Right lobe of liver (tissue), 6 donors: ENCODE measurements at regions not wholly inside any gene's neighbourhood (a gene's known extent, or its start where the extent isn't known, plus 50 kb on each side); places are given as distances from the start of the nearest gene placed in this dataset.

Source experiments
- ATAC-seq, 4 donors: fragments of 200-7000 bp; cut with Tn5 transposase; one replicate each; pipeline ENCODE4 v1.9.1; 2020; ENCODE audit warnings: mild to moderate bottlenecking in 4 of 4, moderate library complexity in 4 of 4
- DNase-seq, 3 donors: peaks; one replicate each; pipeline ENCODE4 v3.0.0-alpha.2; 2020
- H3K27ac ChIP-seq, 3 donors: fragments of 200-600 bp; one replicate each; pipeline ENCODE4 v1.8.0; 2022
- H3K27me3 ChIP-seq, 2 donors: fragments of 200-600 bp; one replicate each; pipeline ENCODE4 v1.8.0; 2022
- H3K36me3 ChIP-seq, 4 donors: fragments of 200-600 bp; sonication (generic) in 1 of 4; one replicate each; pipeline versions ENCODE4 v1.5.1 to v1.8.0; 2017 to 2022; ENCODE audit warnings: control low read depth in 1 of 4
- H3K4me1 ChIP-seq, 4 donors: fragments of 200-600 bp; sonication (generic) in 1 of 4; one replicate each; pipeline versions ENCODE4 v1.5.1 to v1.8.0; 2017 to 2022; ENCODE audit warnings: control low read depth in 1 of 4
- H3K4me3 ChIP-seq, 3 donors: fragments of 200-600 bp; one replicate each; pipeline ENCODE4 v1.8.0; 2022
- H3K9me3 ChIP-seq, 4 donors: fragments of 200-600 bp; sonication (generic) in 1 of 4; one replicate each; pipeline versions ENCODE4 v1.5.1 to v1.8.0; 2017 to 2022; ENCODE audit warnings: control low read depth in 1 of 4
- CTCF ChIP-seq, 4 donors: fragments of 200-600 bp in 3 of 4; fragments of 450-650 bp in 1 of 4; IDR thresholded peaks; one replicate each; pipeline versions ENCODE4 v1.5.1 to v1.8.0; 2016 to 2022; ENCODE audit warnings: antibody characterized with exemption in 4 of 4, mild to moderate bottlenecking in 2 of 4
- POLR2A ChIP-seq: fragments of 450-650 bp; IDR thresholded peaks from one replicate; pipeline ENCODE4 v1.6.1; 2017; ENCODE audit warnings: antibody characterized with exemption, mild to moderate bottlenecking
- WGBS: methylation state at CpG from one replicate; pipeline ENCODE4 v1.1.6; 2018; ENCODE audit warnings: low coverage, low lambda C conversion rate; ENCODE audit not compliant: insufficient coverage; ENCODE audit errors: missing lambda C conversion rate; 5-methylcytosine and 5-hydroxymethylcytosine counted together
- intact Hi-C, 2 donors: fragments of 100-400 bp; cut with DNase I; formaldehyde crosslinking; loops; one replicate each; pipeline versions ENCODE4 v1.11.2 to v1.14.1; 2022
- donor health status: DM: no; HTN: yes; CAD: no.
- donor health status: DM: no; HTN: no; CAD: no.
- donor health status: DM: no; HTN: no; CAD: no.
- donor health status: DM: no; HTN: yes; CAD: no.
- donor health status: DM: no; HTN: yes; CAD: no.

GRCh38 chr2:221129657-221130056 lies 442.4 kb downstream of the EPHA4 start:
- no peaks in the 10 kb centered on the region for H3K36me3 ChIP-seq
- no peak overlapping the region for H3K27ac ChIP-seq
- no peaks in the 10 kb centered on the region for H3K27me3 ChIP-seq
- H3K9me3 ChIP-seq = no peaks in the 10 kb centered on the region
- WGBS = 13% methylated on average over 1 of the region's 1 CpG
- ATAC-seq (no peak), DNase-seq (no peak)
- intact Hi-C loops = no loop called here
- H3K4me1 ChIP-seq = no peaks in the 10 kb centered on the region
- TF ChIP-seq CTCF (IDR thresholded peaks at IDR 0.05) = no peak
- TF ChIP-seq POLR2A = no peak
- no peak overlapping the region for H3K4me3 ChIP-seq

- Histone ChIP-seq H3K36me3 (no peaks in the 10 kb centered on the region), H3K27ac (no peak overlapping the region), H3K27me3 (no peaks in the 10 kb centered on the region), H3K4me3 (no peak overlapping the region), H3K4me1 (no peaks in the 10 kb centered on the region), H3K9me3 (no peaks in the 10 kb centered on the region)
- no peak for ATAC-seq
- TF ChIP-seq POLR2A = no peak
- intact Hi-C loops = no loop called here
- WGBS = 13% methylated on average over 1 of the region's 1 CpG
- no peak for DNase-seq
Observed at GRCh38 chr2:221130431-221130830, 441.7 kb downstream of the EPHA4 start.

- TF ChIP-seq POLR2A = no peak
- no peak for TF ChIP-seq CTCF (IDR thresholded peaks at IDR 0.05)
- Histone ChIP-seq H3K27me3 (no peaks in the 10 kb centered on the region), H3K27ac (no peak overlapping the region), H3K36me3 (no peaks in the 10 kb centered on the region), H3K4me3 (no peak overlapping the region), H3K4me1 (no peaks in the 10 kb centered on the region), H3K9me3 (no peaks in the 10 kb centered on the region)
- WGBS = 33% methylated on average over 2 of the region's 2 CpGs
- ATAC-seq (no peak), DNase-seq (no peak)
- intact Hi-C loops = no loop called here
Observed at GRCh38 chr2:221133941-221134340, 438.2 kb downstream of the EPHA4 start.

GRCh38 chr2:221134718-221135117 lies 437.4 kb downstream of the EPHA4 start:
- intact Hi-C loops = no loop called here
- H3K4me3 ChIP-seq = no peak overlapping the region
- ATAC-seq (no peak), DNase-seq (no peak)
- 74% methylated on average over 3 of the region's 3 CpGs for WGBS
- no peaks in the 10 kb centered on the region for H3K4me1 ChIP-seq
- no peaks in the 10 kb centered on the region for H3K36me3 ChIP-seq
- H3K27ac ChIP-seq = no peak overlapping the region
- TF ChIP-seq POLR2A = no peak
- TF ChIP-seq CTCF (IDR thresholded peaks at IDR 0.05) = no peak
- no peaks in the 10 kb centered on the region for H3K27me3 ChIP-seq
- no peaks in the 10 kb centered on the region for H3K9me3 ChIP-seq

- Histone ChIP-seq H3K4me1 (no peaks in the 10 kb centered on the region), H3K4me3 (no peak overlapping the region), H3K27ac (no peak overlapping the region), H3K27me3 (no peaks in the 10 kb centered on the region), H3K36me3 (no peaks in the 10 kb centered on the region), H3K9me3 (no peaks in the 10 kb centered on the region)
- intact Hi-C loops = no loop called here
- 32% methylated on average over 1 of the region's 1 CpG for WGBS
- no peak for TF ChIP-seq CTCF (IDR thresholded peaks at IDR 0.05)
- no peak for TF ChIP-seq POLR2A
- DNase-seq = no peak
- no peak for ATAC-seq
Observed at GRCh38 chr2:221135699-221136098, 436.4 kb downstream of the EPHA4 start.
